Urinary bladder (tissue), 3 donors: ENCODE measurements at regions not wholly inside any gene's neighbourhood (a gene's known extent, or its start where the extent isn't known, plus 50 kb on each side); places are given as distances from the start of the nearest gene placed in this dataset.

Experiments used
- DNase-seq: peaks from one replicate; pipeline ENCODE4 v3.0.0-alpha.2; 2015; ENCODE audit errors: extremely low spot score
- H3K27ac ChIP-seq: one replicate; pipeline ENCODE4 v1.5.1; 2013; ENCODE audit warnings: low read depth, mild to moderate bottlenecking, moderate library complexity
- H3K36me3 ChIP-seq: one replicate; pipeline ENCODE4 v1.6.1; 2013; ENCODE audit warnings: mild to moderate bottlenecking, moderate library complexity; ENCODE audit not compliant: insufficient read depth
- H3K4me1 ChIP-seq: one replicate; pipeline ENCODE4 v1.6.1; 2013; ENCODE audit warnings: mild to moderate bottlenecking, moderate library complexity; ENCODE audit not compliant: insufficient read depth
- H3K4me3 ChIP-seq: one replicate; pipeline ENCODE4 v1.5.1; 2013; ENCODE audit warnings: low read depth, low read length
- WGBS: extraction: QIAGEN DNeasy Blood & Tissue Kit; methylation state at CpG from one replicate; pipeline ENCODE4 v1.1.7; 2013; 5-methylcytosine and 5-hydroxymethylcytosine counted together
- donor health status: healthy with polysubstance abuse.
- donor health status: healthy.

DNA sequence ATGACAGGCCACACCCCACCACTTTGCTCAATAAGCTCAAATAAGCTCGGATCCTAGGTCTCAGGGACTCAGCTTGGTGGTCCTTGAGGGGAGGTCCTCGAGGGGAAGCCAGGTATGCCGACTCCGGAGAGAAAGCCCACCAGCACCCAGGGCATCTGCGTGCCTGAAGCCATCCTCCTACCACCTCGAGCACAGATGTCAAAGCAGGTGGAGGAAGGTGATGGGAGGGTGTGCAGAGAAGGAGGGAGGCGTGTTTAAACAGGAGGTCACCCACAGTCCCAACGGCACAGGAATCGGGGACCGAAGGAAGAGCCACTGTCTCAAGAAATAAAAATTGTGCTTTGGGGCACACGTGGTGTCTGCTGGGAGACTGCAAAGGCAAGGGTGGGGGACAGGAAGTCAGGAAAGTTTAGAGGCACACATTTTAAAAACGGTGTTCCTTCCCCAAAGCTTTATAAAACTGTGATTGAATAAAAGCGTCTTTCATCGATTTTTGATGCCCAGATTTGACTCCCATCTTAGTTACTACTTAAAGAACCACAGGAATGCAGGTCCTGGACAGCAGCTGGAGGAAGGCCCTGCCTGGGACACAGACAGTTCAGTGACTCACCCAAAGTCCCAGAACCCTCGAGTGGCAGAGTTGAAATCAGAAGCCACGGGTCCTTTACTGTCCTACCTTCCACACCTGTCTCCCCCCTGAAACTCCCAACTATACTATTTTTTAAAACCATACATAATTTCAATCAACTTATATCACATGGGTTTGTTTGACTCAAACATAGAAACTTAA lies 221.0 kb upstream of the PDE10A start:
- Histone ChIP-seq H3K36me3 (no peaks in the 10 kb centered on the region), H3K4me1 (no peaks in the 10 kb centered on the region), H3K27ac (no peak overlapping the region), H3K4me3 (no peak overlapping the region)
- DNase-seq, result no peak
- 83% methylated on average over 16 of the region's 16 CpGs for WGBS

DNA sequence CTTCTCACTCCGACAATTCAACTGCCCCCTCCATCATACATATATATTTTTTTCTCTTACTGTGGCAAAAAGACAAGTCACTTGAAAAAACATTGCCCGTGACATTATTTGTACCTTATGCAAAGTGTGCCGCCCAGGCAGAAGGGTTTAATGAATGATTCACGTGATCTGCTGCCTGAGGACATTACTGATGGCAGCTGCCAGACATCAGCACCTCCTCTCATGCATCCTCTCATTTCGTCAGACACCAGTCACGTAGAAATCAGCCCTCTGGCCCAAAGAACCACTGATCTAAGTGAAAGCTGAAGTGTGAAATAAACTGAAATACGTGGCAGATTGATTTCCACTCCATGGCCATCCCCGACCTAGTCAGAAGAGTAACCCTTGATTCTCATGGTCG lies 218.8 kb upstream of the PDE10A start:
- Histone ChIP-seq H3K36me3 (no peaks in the 10 kb centered on the region), H3K27ac (no peak overlapping the region), H3K4me3 (no peak overlapping the region), H3K4me1 (no peaks in the 10 kb centered on the region)
- WGBS, result 82% methylated on average over 9 of the region's 9 CpGs
- DNase-seq, result no peak

DNA sequence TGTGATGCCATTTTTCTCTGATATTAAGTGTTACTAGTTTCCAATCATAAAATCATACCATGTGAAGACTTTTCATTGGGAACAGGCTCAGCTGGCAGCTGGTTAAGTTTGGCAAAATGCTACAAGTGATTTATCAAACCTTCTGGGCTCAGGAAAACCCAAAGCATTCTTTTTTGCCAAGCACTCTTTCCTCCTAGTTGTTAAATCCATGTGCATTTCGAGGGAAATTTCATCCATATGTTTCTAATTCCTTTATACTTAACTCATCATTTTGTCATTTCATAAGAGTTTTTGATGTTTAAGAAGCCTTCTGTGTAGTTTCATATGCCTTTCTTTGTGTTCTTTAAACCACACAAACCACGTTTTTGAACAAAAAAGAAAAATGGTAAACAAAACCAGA lies 217.6 kb upstream of the PDE10A start:
- WGBS, result 45% methylated on average over 2 of the region's 2 CpGs
- Histone ChIP-seq H3K4me1 (no peaks in the 10 kb centered on the region), H3K4me3 (no peak overlapping the region), H3K27ac (no peak overlapping the region), H3K36me3 (no peaks in the 10 kb centered on the region)
- no peak for DNase-seq

DNA sequence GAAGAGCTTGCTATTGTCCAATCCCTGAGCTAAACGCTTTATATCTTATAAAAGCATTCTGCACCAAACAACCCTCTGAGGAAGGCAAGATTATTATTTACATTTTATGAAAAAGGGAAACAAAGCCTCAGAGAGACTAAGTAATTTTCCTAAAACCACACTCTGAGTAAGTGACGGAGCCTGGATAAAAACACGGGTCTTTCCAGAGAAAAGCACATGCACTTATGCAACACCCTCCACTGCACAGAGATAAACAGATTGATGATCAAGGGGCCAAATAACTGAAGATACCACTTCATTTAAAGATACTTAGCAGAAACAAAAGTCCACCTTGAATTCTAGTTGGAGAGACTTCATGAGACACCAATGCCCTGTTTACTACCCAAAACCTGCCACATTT lies 214.7 kb upstream of the PDE10A start:
- no peak overlapping the region for H3K4me3 ChIP-seq
- H3K27ac ChIP-seq, result no peak overlapping the region
- WGBS, result 65% methylated on average over 3 of the region's 3 CpGs
- no peaks in the 10 kb centered on the region for H3K4me1 ChIP-seq
- no peak for DNase-seq
- no peaks in the 10 kb centered on the region for H3K36me3 ChIP-seq

DNA sequence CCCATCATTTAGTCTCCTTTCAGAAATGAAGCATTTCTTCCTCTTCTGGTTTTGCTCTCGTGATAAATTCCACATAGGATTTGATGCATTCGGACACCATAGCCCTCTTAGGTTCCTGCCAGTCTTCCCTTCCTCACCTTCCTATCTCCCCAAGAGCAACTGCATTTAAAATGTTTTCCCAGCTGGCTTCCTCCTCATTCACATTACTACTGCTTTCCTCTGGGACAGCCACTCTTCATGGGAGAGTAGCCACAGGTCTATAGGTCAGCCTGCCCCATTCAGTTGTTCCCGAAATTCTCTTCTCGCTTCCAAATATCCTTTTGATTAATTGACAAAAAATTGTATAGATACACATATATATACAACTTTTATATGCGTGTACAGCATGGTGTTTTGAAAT lies 214.2 kb upstream of the PDE10A start:
- no peak for DNase-seq
- Histone ChIP-seq H3K4me1 (no peaks in the 10 kb centered on the region), H3K4me3 (no peak overlapping the region), H3K27ac (no peak overlapping the region), H3K36me3 (no peaks in the 10 kb centered on the region)
- 50% methylated on average over 5 of the region's 5 CpGs for WGBS

DNA sequence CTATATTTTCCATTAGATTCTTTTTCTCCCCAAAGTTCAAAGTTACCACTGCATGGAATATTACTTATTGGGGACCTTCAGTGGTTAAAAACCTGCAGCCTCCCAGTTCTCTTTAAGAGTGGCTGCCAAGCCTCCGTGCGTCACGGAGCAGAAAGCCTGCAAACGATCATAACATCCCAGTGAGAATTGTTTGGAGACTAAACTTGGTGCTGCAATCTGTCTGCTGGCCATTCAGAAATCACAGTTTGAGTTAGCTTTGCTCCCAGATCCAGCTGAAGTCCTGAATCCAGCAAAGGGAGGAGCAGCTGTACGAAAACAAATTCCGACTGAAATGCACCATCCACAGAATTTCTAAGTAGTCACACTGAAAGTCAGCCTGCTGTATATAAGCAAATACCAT lies 213.5 kb upstream of the PDE10A start:
- no peaks in the 10 kb centered on the region for H3K36me3 ChIP-seq
- no peak overlapping the region for H3K27ac ChIP-seq
- no peak for DNase-seq
- WGBS, result 7% methylated on average over 6 of the region's 6 CpGs
- H3K4me1 ChIP-seq, result no peaks in the 10 kb centered on the region
- H3K4me3 ChIP-seq, result no peak overlapping the region

DNA sequence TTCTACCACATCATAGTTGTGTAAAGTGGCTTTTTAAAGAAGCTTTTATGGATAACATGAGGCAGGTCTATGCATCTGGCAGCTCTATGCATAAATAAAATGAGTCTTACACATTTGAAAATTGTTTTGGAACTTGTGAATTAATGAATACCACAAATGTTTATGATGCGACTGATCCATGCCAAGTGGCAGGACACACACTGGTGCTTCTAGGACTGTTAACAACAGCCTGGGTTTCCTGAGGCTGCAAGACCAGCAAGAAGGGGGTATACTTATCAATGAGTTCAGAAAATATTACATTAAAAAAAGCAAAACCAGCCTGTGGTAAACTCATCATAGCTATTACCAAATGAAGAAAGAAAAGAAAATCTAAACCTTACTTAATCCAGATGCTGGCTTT lies 212.9 kb upstream of the PDE10A start:
- no peak overlapping the region for H3K4me3 ChIP-seq
- H3K27ac ChIP-seq, result no peak overlapping the region
- no peaks in the 10 kb centered on the region for H3K36me3 ChIP-seq
- no peaks in the 10 kb centered on the region for H3K4me1 ChIP-seq
- DNase-seq, result no peak
- 49% methylated on average over 1 of the region's 1 CpG for WGBS

DNA sequence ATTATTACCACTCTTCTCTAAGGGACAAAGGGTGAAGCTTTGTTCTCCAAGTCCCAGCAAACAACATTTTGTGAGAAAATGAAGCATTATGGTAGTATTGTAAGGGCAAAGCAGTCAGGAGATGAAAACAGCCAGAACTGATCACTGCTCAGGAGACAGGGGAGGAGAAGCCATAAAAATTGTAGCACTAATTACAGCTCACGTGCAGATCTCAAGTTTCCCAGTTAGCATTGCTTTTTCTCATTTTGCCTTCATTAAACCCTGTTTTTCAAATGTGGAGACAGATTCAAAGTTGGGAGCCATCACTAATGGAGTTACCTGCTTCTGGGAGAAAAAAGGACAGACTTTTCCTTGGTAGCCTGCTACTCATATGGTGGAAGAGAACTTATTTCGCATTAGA lies 210.9 kb upstream of the PDE10A start:
- WGBS, result 69% methylated on average over 2 of the region's 2 CpGs
- Histone ChIP-seq H3K27ac (no peak overlapping the region), H3K4me3 (no peak overlapping the region), H3K36me3 (no peaks in the 10 kb centered on the region), H3K4me1 (no peaks in the 10 kb centered on the region)
- DNase-seq, result no peak

DNA sequence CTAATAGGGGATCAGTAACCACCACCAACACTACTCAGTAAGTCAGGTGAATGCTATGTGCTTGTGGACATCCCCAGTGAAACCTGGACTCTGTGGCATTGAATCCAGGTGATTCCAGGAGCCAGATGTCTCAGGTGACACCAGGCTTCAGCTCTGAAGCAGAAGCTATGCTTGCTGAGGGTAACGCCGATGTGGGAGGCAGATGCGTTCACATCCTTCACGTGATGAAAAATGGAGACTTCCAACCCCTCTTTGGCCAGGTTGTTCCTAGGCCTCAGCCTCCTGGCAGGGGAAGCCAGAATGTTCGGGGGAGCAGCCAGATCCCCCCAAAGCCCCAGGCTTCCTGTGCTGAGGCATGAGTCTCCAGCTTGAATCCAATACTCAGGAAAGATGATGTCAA lies 209.8 kb upstream of the PDE10A start:
- Histone ChIP-seq H3K4me3 (no peak overlapping the region), H3K36me3 (no peaks in the 10 kb centered on the region), H3K4me1 (no peaks in the 10 kb centered on the region), H3K27ac (no peak overlapping the region)
- no peak for DNase-seq
- WGBS, result 82% methylated on average over 5 of the region's 5 CpGs

DNA sequence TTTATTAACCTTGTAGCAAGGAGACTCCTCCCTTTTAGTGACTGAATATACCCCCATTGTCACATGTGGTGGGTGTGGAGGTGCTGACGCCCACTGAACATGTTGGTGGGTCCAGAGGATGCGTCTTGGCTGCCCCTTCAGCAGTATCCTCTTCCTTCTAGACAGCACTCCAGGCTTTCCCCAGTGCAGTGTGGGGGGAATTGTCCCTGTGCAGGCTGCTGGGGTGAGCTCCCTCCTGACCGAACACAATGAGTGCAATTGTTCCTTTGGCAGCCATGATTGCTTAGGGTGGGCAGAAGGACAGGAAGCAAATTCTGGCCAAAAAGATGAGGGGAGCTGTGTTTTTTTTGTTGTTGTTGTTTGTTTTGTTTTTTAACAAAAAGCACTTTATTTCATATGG lies 209.3 kb upstream of the PDE10A start:
- no peak for DNase-seq
- Histone ChIP-seq H3K4me3 (no peak overlapping the region), H3K36me3 (no peaks in the 10 kb centered on the region), H3K27ac (no peak overlapping the region), H3K4me1 (no peaks in the 10 kb centered on the region)
- WGBS, result 89% methylated on average over 3 of the region's 3 CpGs

DNA sequence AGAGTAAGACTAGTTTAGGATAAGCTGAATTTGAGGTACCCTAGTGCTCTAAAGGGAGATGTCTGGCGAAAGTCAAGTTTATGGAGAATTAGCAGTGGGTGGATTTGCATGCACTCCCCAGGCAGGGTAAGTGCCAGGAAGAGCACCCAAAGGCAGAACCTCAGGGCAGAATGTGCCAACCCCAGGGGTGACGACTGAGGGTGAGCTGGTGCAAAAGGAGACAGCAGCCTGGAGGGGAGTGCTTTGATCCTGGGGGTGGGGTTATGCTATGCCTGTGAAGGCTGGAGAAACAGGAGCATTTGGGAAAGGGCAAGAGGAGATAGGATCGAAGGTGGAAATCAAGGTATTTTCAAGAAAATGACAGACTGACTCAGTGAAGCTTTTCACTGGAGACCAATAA lies 208.5 kb upstream of the PDE10A start:
- Histone ChIP-seq H3K27ac (no peak overlapping the region), H3K4me1 (no peaks in the 10 kb centered on the region), H3K36me3 (no peaks in the 10 kb centered on the region), H3K4me3 (no peak overlapping the region)
- 88% methylated on average over 3 of the region's 3 CpGs for WGBS
- DNase-seq, result no peak

DNA sequence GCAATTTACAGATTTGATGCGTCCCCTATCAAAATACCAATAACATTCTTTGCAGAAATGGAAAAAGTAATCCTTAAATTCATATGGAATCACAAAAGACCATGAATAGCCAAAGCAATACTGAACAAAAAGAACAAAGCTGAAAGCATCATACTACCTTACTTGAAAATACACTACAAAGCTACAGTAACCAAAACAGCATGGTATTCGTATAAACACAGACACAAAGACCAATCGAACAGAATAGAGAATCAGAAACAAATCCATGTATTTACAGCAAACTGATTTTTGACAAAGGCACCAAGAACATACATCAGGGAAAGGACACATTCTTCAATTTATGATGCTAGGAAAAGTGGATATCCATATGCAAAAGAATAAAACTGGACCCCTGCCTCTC lies 206.5 kb upstream of the PDE10A start:
- no peaks in the 10 kb centered on the region for H3K36me3 ChIP-seq
- H3K4me3 ChIP-seq, result no peak overlapping the region
- 93% methylated on average over 3 of the region's 3 CpGs for WGBS
- no peak for DNase-seq
- H3K4me1 ChIP-seq, result no peaks in the 10 kb centered on the region
- H3K27ac ChIP-seq, result no peak overlapping the region

DNA sequence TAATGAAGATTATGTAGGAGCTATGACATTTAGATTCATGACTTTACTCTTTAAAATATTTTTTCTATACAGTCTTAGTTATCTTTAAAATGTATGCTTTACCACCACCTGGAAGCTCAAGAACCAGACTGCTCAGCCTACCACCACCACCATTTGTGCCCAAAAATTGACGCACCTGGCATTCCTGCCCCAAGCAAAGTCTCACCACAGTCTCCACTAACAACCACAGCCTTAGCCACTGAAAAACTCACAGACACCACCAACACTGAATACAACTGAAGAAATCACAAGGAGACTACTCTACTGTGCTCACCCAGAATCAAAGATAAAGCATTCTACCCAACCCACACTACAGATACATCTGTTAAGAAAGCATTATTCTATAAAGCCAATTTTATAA lies 201.9 kb upstream of the PDE10A start:
- 92% methylated on average over 1 of the region's 1 CpG for WGBS
- Histone ChIP-seq H3K4me1 (no peaks in the 10 kb centered on the region), H3K36me3 (no peaks in the 10 kb centered on the region), H3K4me3 (no peak overlapping the region), H3K27ac (no peak overlapping the region)
- DNase-seq, result no peak

DNA sequence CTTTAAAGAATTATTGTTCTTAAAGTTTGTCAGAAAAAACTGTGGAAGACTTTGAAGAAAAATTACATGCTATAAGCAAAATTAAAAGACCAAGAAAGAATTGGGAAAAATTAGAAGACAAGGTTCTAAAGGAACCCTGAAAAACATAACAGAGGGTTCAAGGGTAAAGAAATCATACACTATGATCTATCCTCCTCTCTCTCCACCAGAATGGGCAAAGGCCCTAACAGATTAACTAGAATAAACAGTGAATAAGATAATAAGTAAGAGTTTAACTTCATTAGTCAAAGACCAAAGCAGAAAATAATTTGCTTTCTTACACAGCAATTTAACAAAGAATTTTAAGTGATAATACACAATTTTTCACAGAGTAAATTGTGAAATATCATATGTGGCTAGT lies 201.2 kb upstream of the PDE10A start:
- no peak overlapping the region for H3K4me3 ChIP-seq
- no peak for DNase-seq
- H3K4me1 ChIP-seq, result no peaks in the 10 kb centered on the region
- H3K36me3 ChIP-seq, result no peaks in the 10 kb centered on the region
- H3K27ac ChIP-seq, result no peak overlapping the region

DNA sequence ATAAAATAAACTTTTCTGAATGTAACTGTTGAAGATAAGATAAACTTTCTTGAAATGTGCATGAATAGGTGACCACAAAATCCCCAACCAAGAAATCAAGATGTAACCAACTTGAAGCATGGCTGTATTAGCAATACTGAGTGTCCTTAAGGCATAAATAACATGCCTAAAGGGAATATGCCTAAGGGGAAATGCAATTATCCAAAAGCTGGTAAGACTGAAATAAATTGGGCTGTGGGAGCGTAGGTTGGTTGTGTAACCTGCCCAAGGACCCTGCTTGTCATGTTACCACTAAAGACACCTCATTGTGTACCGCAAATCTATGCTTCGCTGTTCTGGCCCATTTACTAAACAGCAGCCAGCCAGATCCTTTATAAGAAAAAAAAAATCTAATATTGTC lies 200.8 kb upstream of the PDE10A start:
- 56% methylated on average over 3 of the region's 3 CpGs for WGBS
- no peak for DNase-seq
- no peak overlapping the region for H3K4me3 ChIP-seq
- no peaks in the 10 kb centered on the region for H3K36me3 ChIP-seq
- no peak overlapping the region for H3K27ac ChIP-seq
- H3K4me1 ChIP-seq, result no peaks in the 10 kb centered on the region
